ENCODE measurements at regions not wholly inside any gene's neighbourhood (a gene's known extent, or its start where the extent isn't known, plus 50 kb on each side); places are given as distances from the start of the nearest gene placed in this dataset.

DNA sequence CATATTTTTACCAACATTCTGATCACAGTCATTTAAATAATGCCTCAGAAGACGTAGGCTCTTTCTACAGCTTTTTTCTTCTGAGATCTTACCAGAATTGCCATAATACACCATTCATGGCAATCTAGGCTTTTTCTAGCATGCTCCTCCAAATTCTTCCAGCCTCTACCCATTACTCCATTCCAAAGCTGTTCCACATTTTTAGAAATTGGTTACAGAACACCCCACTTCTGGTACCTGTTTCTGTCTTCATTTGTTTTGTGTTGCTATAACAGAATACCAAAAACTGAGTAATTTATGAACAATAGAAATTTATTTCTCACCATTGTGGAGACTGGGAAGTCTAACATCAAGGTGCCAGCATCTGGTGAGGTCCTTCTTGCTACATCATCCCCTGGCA, 385.4 kb downstream of the BRINP2 start:
- TF ChIP-seq RAD21 (conservative IDR thresholded peaks at IDR 0.05), result no peak
- TF ChIP-seq CTCF (IDR thresholded peaks at IDR 0.05; ENCODE audit: poor library complexity, severe bottlenecking), result no peak
- TF ChIP-seq SMC3 (conservative IDR thresholded peaks at IDR 0.05; ENCODE audit: poor library complexity), result no peak
- TF ChIP-seq EZH2 (IDR thresholded peaks at IDR 0.05; ENCODE audit: borderline replicate concordance, insufficient read depth, low read length, poor library complexity, severe bottlenecking), result no peak
- TF ChIP-seq MXI1 (conservative IDR thresholded peaks at IDR 0.05; ENCODE audit: poor library complexity, severe bottlenecking), result no peak
- no peak for TF ChIP-seq TAF1 (IDR thresholded peaks at IDR 0.05; ENCODE audit: low read depth)
- TF ChIP-seq EP300 (conservative IDR thresholded peaks at IDR 0.05; ENCODE audit: poor library complexity, severe bottlenecking), result no peak
- TF ChIP-seq, protein P1, sequence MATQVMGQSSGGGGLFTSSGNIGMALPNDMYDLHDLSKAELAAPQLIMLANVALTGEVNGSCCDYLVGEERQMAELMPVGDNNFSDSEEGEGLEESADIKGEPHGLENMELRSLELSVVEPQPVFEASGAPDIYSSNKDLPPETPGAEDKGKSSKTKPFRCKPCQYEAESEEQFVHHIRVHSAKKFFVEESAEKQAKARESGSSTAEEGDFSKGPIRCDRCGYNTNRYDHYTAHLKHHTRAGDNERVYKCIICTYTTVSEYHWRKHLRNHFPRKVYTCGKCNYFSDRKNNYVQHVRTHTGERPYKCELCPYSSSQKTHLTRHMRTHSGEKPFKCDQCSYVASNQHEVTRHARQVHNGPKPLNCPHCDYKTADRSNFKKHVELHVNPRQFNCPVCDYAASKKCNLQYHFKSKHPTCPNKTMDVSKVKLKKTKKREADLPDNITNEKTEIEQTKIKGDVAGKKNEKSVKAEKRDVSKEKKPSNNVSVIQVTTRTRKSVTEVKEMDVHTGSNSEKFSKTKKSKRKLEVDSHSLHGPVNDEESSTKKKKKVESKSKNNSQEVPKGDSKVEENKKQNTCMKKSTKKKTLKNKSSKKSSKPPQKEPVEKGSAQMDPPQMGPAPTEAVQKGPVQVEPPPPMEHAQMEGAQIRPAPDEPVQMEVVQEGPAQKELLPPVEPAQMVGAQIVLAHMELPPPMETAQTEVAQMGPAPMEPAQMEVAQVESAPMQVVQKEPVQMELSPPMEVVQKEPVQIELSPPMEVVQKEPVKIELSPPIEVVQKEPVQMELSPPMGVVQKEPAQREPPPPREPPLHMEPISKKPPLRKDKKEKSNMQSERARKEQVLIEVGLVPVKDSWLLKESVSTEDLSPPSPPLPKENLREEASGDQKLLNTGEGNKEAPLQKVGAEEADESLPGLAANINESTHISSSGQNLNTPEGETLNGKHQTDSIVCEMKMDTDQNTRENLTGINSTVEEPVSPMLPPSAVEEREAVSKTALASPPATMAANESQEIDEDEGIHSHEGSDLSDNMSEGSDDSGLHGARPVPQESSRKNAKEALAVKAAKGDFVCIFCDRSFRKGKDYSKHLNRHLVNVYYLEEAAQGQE (IDR thresholded peaks at IDR 0.05; ENCODE audit: borderline replicate concordance), result no peak
- no peak for TF ChIP-seq POLR2AphosphoS5 (IDR thresholded peaks at IDR 0.05)
- Histone ChIP-seq H3K79me2 (replicated peaks; ENCODE audit: insufficient read depth, low read length) (no peaks in the 10 kb centered on the region), H3K27me3 (ENCODE audit: insufficient read depth, low read depth, low read length) (no peaks in the 10 kb centered on the region), H3K4me2 (ENCODE audit: low read length) (no peak overlapping the region), H2AFZ (ENCODE audit: low read depth, low read length) (no peak overlapping the region), H3K27ac (ENCODE audit: low read length) (no peak overlapping the region), H3K9ac (ENCODE audit: low read length) (no peak overlapping the region), H4K20me1 (ENCODE audit: insufficient read depth) (no peaks in the 10 kb centered on the region), H3K9me2 (ENCODE audit: insufficient read depth, low read length) (no peaks in the 10 kb centered on the region), H3K36me3 (ENCODE audit: insufficient read depth, low read length) (no peaks in the 10 kb centered on the region), H3F3A (ENCODE audit: insufficient read depth, low read length, poor library complexity, severe bottlenecking) (no peaks in the 10 kb centered on the region), H3K9me3 (ENCODE audit: low read length) (peaks cover 7% of the 10 kb centered on the region), H3K4me3 (ENCODE audit: low read length) (no peak overlapping the region)

GRCh38 chr1:177547200-177547599, 376.4 kb downstream of the BRINP2 start:
- no peaks in the 10 kb centered on the region for H3K9me2 ChIP-seq (ENCODE audit: insufficient read depth, low read length)
- H3K4me2 ChIP-seq (ENCODE audit: low read length), result no peak overlapping the region
- no peak overlapping the region for H3K4me3 ChIP-seq (ENCODE audit: low read length)
- H3K36me3 ChIP-seq (ENCODE audit: insufficient read depth, low read length), result no peaks in the 10 kb centered on the region
- TF ChIP-seq MXI1 (conservative IDR thresholded peaks at IDR 0.05; ENCODE audit: poor library complexity, severe bottlenecking), result no peak
- no peak for TF ChIP-seq CTCF (IDR thresholded peaks at IDR 0.05; ENCODE audit: poor library complexity, severe bottlenecking)
- no peak for TF ChIP-seq TAF1 (IDR thresholded peaks at IDR 0.05; ENCODE audit: low read depth)
- no peak for TF ChIP-seq EP300 (conservative IDR thresholded peaks at IDR 0.05; ENCODE audit: poor library complexity, severe bottlenecking)
- TF ChIP-seq, protein P1 (IDR thresholded peaks at IDR 0.05; ENCODE audit: borderline replicate concordance), result no peak
- no peak for TF ChIP-seq RAD21 (conservative IDR thresholded peaks at IDR 0.05)
- TF ChIP-seq EZH2 (IDR thresholded peaks at IDR 0.05; ENCODE audit: borderline replicate concordance, insufficient read depth, low read length, poor library complexity, severe bottlenecking), result no peak
- H3K9ac ChIP-seq (ENCODE audit: low read length), result no peak overlapping the region
- H3K79me2 ChIP-seq (replicated peaks; ENCODE audit: insufficient read depth, low read length), result no peaks in the 10 kb centered on the region
- H3K27ac ChIP-seq (ENCODE audit: low read length), result no peak overlapping the region
- H3K27me3 ChIP-seq (ENCODE audit: insufficient read depth, low read depth, low read length), result no peaks in the 10 kb centered on the region
- H3F3A ChIP-seq (ENCODE audit: insufficient read depth, low read length, poor library complexity, severe bottlenecking), result no peaks in the 10 kb centered on the region
- H4K20me1 ChIP-seq (ENCODE audit: insufficient read depth), result no peaks in the 10 kb centered on the region
- no peaks in the 10 kb centered on the region for H3K9me3 ChIP-seq (ENCODE audit: low read length)
- H2AFZ ChIP-seq (ENCODE audit: low read depth, low read length), result no peak overlapping the region
